ENCODE measurements at regions not wholly inside any gene's neighbourhood (a gene's known extent, or its start where the extent isn't known, plus 50 kb on each side); places are given as distances from the start of the nearest gene placed in this dataset.

DNA sequence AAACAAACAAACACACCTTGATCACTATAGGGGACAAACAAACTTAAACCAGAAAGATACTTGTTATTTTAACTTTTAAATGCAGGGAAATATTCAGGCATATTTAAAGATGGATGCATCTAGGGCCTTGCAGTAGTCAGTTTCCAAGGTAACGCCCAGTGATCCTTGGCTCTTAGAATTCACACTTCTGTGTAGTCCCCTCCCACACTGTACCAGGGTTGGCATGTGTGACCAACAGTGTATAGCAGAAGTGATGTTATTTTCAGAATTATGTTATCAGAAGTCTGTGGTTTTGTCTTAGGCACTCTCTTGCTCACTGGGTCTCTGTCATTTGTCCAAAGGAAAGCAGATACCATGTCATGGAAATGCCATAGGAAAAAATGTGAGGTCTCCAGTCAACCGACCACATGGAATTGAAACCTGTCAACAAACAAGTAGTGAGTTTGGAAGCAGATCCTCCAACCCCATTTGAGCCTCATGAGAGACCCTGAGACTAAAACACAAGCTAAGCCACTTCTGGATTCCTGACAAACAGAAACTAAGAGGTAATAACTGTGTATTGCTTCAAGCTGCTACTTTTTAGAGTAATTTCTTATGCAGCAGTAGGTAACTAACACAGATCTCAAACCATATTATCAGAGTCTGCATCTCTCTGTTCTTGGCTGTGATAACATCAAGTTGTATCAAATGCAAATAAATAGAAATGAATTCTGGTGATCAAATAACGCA, 670.3 kb downstream of the KCTD8 start:
- DNase-seq (ENCODE audit: low read depth) = no peak

DNA sequence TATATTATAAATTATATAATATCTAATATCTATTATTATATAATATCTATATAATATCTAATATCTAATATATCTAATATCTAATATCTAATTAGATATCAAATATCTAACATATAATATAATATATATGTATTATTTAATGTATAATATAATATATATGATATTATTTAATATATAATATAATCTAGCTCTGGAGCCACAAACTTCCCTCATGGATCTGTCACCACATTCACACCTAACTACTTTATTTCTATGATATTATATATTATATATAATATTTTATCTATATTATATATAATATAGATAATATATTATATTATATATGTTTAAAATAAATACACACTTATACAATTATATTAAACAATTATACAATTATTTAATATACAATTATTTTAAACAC, 667.5 kb downstream of the KCTD8 start:
- no peak for DNase-seq (ENCODE audit: low read depth)

DNA sequence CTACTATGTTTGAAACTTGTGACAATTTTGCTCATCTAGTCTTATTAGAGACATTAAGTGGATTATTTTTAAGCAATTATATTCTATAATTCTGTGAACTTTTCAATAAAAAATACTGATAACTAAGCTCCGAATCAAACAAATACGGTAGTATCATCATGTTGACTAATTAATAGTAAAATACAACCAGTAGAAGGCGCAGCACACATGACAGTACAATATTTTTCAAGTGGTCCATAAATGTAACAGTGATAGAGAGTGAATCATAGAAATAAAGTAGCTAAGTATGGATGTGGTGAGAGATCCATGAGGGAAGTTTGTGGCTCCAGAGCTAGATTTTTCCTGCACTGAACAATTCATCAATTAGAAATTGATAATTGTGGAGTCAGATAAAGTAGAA, 666.2 kb downstream of the KCTD8 start:
- DNase-seq (ENCODE audit: low read depth) = no peak

DNA sequence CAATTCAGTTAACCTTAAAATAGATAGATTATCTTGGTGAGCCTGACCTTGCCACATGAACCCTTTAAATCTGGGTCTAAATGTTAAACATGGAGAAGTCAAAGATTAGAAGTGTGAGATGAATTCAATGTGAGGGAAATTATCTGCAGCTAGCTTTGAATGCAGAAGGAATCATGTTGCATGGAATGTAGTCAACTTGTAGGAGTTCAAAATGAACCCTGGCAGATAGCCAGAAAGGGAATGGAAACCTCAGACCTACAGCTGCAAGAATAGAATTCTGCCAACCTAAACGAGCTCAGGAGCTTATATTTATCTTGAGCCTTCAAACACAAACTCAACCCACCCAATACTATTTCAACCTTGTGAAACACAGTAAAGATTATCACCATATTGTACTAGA, 632.5 kb downstream of the KCTD8 start:
- no peak for DNase-seq (ENCODE audit: low read depth)

DNA sequence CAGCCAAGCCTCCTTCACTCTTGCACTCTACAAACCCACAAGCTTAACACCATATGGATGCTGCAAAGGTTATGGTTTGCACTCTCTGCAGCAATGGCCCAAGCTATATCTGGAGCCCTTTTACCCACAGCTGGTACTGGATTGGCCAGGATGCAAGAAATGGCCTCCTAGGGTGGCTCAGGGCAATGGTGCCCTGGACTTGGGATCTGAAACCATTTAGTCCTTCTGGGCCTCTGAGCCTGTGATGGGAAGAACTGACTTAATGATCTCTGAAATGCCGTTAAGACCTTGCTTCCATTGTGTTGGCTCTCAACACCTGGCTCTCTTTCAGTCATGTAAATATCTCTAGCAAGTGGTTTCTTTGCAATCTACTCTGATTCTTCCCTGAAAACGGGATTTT, 626.0 kb downstream of the KCTD8 start:
- no peak for DNase-seq (ENCODE audit: low read depth)

DNA sequence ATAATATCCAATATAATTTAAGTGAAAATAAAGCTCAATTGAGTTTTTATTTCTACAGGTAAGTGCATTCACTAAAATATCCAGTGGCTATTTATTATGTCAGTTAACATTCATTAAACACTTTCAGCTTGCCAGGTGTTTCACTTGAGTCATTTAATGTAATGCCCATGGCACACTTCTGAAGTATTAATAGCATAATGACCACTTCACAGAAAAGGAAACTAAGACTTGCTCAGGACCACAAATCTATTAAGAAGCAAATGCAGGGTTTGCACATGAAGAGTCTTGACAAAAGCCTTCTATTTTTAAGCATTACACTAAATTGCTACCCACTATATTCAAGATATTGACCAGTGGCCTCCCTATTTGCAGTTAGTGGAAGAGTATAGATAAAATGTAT, 612.7 kb downstream of the KCTD8 start:
- DNase-seq (ENCODE audit: low read depth) = no peak

DNA sequence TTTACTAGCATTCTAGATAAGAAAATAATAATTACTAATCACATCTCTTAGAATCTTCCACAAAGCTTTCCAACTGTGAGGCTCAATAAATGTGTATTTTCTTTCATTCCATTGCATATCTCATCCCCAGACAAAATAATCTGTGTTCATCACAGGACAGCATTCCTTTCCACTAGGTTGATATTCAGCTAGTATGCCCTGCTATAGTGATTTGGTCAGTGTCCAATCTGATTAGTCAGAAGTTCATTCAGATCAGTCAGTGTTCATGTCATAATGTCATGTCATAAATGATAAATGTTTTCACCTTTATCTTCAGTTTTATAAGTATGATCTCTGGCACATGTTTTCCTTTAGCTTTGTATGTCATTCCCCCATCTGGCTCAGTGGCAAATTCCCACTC, 611.4 kb downstream of the KCTD8 start:
- DNase-seq (ENCODE audit: low read depth) = no peak

DNA sequence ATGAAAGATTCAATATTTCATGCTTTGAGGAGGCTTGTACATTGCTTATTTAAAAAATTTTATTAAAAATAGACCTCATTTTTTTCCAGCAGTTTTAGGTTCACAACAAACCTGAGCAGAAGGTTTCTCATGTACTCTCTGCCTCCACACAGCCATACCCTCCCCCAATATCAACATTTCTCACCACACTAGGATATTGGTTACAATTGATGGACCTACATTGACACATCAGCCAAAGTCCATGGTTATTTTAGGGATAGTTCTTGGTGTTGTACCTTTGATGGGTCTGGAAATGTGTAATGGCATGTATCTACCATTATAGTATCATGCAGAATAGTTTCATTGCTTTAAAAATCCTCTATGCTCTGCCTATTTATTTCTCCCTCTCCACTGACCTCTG, 611.0 kb downstream of the KCTD8 start:
- DNase-seq (ENCODE audit: low read depth) = no peak

DNA sequence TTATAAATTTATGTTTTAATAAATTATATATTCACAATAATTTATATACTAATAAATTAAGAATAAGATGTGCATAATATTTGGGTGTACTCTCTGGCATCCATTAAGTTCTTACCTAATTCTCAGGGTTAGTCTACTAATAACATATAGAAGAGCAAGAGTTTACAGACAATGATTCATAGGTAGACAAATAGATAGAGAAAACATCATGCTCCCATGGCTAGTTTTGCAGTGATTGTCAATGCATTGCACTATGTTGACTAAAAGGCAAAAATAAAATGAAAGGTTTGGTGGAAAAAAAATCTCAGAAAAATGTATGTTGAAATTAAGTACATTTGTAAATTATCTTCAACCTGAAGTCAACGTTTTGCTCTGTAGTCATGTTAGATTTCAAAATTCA, 606.0 kb downstream of the KCTD8 start:
- no peak for DNase-seq (ENCODE audit: low read depth)

DNA sequence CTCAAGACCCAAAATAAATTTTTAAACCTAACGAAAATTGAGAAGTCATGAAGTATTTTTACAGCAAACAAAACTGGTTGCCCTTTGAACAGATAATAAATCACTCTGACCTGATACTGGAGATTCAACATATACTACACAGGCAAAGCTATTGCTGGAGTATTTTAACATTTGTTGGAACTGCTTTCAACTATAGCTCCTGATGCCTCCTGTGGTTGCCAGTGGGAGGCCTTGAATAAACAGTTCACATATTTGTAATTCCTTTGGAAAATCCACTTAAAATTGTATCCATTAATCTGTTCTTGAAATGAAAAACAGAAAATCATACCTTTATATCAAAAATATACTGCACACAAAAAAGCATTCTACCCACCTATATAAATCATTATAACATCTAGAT, 605.1 kb downstream of the KCTD8 start:
- DNase-seq (ENCODE audit: low read depth) = no peak

DNA sequence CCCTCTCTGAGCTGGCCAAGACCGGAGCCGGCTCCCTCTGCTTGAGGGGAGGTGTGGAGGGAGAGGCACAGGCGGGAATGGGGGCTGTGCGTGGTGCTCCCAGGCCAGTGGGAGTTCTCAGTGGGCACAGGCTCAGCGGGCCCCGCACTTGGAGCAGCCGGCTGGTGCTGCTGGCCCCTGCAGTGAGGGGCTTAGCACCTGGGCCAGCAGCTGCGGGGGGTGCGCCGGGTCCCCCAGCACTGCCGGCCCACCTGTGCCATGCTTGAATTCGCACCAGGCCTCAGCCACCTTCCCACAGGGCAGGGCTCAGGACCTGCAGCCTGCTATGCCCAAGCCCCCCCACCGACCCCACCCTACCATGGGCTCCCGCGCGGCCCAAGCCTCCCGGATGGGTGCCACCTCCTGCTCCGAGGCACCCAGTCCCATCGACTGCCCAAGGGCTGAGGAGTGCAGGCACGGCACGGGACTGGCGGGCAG, 602.5 kb downstream of the KCTD8 start:
- DNase-seq (ENCODE audit: low read depth) = no peak

DNA sequence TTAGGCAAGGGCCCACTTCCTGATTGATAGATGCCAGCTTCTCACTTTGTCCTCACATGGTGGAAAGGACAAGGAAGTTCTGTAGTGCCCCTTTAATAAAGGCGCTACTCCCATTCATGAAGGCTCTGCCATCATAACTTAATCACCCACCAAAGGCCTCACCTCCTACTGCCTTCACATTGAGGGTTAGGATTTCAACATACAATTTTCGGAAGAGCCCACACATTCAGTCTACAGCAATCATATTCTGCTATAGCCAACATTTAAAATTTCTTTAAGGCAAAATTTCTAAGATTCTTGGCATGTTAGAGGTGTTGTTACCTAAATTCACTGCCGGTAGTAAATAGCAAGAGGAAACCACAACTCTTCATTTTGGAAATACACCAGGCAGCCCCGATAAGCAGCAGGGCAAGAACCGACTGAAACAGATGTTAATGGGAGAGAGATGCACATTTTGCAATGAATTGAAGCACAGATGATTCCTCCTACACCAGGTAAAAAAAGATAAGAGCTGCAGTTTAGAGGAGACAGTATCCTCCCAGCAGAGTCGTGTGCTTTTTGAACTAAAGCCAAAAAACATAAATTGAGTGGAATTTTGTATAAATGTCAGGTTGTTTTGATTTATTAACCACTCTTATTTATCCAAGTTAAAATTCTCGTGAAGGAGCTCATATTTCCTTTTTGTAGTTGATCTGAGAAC, 594.9 kb downstream of the KCTD8 start:
- DNase-seq (ENCODE audit: low read depth) = no peak

DNA sequence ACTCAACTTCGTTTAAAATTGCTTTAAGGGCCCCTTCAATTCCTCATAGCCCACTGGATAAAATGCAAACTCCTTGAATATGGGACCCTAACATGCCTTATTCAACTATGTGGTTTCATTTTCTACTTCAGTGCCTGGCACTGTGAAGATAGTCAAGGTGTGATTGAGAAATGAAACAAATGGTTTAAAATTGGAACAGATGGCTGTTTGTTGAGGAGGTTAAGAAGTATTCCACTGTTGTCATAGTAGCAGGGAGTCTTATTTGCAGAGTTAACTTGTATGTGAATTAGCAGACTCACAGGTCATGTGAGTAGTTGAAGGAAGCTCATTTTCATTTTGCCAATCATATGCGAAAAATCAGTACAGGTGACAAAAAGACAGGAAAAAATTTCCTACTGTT, 593.3 kb downstream of the KCTD8 start:
- DNase-seq (ENCODE audit: low read depth) = no peak

DNA sequence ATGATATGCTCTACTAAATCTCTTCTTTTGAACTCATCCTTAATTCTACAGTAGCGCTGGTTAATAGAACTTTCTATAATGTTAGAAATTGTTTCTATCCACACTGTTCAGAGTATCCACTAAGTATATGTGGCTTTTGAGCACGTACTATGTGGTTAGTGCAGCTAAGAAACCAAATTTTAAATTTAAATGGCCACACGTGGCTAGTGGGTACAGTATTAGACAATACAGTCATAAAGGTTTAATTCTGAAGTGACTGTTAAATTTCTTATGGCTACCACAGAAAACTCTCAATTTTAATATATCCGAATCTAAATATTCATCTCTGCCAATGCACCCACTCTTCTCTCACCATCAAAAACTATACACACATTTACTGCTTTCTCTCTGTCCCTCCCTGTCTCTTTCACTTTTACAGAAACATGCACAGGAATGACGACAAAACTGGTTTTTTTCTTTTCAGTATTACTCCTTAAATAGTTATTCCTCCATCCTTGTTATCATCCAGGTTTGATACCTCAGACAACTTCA, 583.9 kb downstream of the KCTD8 start:
- no peak for DNase-seq (ENCODE audit: low read depth)

DNA sequence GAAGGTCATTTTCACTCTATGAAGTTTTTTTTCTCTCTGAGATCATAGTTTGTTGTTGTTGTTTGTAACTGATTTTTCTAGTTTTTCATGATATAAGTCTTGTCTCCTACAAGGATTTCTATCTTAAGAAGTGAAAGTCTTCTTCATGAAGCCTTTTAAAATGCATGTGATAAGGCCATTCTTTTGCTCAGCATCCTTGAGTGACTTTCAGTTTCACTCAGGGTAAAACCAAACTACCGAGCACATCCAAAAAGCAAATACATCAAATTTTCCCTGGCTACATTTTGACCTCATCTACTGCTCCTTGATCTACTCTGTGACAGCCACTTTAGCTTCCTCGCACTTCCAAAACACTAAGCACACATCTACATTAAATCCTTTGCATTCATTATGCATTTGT, 580.7 kb downstream of the KCTD8 start:
- no peak for DNase-seq (ENCODE audit: low read depth)

DNA sequence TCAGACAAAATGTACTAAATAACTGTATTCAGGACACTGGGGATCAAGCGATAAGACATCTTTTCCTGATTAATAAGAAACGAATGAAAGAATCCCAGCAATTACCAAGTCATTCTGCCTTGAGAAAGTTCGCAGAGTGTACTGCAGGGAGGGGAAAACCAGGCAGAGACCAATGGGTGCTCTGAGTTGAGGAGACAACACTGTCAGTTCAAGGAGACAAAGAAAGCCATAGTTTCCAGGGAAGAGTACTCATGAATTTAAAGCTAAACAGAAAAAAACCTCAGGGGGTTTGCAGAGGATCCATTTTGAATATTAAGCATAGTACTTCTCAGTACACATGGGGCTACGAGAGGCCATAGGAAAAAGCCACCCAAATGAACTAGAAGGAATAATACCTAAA, 573.0 kb downstream of the KCTD8 start:
- no peak for DNase-seq (ENCODE audit: low read depth)

DNA sequence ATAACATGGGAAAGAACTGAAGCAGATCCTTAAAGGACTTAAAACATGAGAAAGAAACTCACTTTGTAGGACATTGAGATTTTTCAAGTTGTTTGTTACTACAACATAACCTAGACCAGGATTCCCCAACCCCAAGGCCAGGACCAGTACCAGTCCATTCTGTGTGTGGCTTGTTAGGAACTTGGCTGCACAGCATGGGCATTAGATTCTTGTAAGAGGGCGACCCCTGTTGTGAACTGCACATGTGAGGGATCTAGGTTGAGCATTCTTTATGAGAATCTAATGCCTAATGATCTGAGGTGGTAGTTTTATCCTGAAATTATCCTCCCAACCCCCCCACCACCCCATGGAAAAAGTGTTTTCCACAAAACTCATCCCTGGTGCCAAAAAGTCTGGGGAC, 566.1 kb downstream of the KCTD8 start:
- DNase-seq (ENCODE audit: low read depth) = no peak

DNA sequence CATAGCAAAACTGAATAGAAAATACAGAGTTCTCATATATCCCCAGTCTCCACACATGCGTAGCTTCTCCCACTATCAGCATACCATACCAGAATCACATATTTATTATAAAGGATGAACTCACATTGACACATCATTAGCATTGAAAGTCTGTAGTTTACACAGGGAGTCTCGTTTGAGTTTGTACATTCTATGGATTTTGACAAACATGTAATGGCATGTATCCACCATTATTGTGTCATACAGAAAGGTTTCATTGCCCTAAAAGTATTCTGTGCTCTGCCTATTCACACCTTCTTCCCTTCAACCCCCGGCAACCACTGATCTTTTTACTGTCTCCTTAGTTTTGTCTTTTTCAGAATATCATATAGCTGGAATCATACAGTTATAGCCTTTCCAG, 562.4 kb downstream of the KCTD8 start:
- no peak for DNase-seq (ENCODE audit: low read depth)

DNA sequence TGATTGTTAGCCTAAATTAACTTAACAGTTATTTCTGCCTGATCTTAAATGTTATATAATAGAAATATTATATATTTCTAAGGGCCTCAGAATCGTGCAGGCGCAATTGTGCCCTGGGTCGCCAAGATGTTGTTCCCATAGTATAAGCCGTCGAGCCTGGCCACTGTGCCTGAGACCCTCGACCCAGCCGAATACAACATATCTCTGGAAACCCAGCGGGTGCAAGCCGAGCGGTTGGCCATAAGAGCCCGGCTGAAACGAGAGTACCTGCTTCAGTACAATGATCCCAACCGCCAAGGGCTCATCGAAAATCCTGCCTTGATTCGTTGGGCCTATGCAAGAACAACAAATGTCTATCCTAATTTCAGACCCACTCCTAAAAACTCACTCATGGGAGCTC, 549.8 kb downstream of the KCTD8 start:
- no peak for DNase-seq (ENCODE audit: low read depth)

DNA sequence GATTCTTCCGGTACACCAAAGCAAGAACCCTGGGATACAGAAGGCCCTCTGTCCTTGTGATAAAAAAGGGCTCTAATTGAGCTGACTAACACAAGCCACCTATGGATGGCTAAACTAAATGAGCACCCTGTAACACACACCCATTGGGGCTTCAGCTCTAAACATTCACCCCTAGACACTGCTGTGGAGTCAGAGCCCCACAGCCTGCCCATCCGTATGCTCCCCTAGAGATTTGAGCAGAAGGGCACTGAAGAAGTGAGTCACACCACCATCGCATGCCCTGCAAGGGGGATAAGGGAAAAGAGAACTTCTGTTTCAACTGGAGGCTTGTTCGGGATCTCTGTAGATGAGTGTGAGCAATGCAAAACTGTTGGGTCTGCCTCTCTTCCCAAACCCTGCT, 545.2 kb downstream of the KCTD8 start:
- DNase-seq (ENCODE audit: low read depth) = no peak

DNA sequence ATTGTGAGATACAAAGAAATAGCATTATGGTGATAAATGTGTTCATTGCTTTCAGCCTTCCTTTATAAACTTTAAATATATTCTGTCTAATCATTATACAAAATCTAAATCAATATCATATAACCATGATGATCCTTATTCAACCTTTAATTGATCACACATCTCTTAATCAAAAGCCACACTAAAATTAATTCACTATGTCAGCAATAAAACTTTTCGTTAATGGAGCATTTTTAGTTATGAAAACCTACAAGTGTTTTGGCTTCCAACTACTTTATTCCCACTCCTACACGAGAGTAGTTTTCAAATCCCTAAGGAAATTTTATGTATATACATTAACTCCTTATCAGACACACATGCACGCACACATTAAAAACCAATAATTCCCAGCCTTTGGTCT, 530.2 kb downstream of the KCTD8 start:
- no peak for DNase-seq (ENCODE audit: low read depth)

DNA sequence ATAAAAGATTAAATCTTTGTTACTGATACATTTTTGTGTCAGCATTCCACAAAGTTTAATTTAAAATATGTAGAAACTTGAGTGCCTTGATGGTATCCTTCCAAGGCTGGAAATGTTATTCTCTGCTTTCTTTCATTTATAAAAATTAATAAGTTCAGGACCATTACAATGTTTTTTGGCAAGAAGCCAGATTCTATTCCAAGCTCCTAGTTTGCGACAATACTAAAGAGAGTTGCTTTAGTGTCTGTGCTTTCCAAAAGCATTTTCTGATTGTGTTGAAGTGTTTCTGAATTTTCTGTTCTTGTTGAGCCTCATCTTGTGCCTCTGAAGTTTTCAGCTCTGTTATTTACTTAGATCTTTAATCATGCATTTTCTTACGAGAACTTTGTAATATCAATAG, 516.2 kb downstream of the KCTD8 start:
- DNase-seq (ENCODE audit: low read depth) = no peak

DNA sequence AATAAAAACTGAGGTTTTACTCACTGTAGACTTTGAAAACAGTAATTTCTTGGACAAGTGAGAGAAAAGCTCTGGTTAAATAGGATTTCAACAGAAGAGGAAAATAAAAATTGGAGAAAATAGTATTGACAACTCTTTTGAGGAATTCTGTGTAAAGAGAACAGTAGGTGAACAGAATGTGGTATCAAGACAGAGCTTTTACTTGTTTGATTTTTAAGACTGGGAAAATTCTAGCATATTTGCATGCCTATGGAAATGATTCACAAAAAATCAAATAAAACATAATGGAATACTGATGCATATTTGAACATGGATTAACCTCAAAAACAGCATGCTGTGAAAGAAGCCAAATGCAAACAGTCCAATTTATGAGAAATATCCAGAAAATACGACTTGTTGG, 504.6 kb downstream of the KCTD8 start:
- no peak for DNase-seq (ENCODE audit: low read depth)

Data from forelimb muscle (tissue), 1 donor.